B cell (primary cell): ENCODE measurements at regions not wholly inside any gene's neighbourhood (a gene's known extent, or its start where the extent isn't known, plus 50 kb on each side); places are given as distances from the start of the nearest gene placed in this dataset.

ENCODE experiments used
- ATAC-seq: fragments of 200-7000 bp; cut with Tn5 transposase; one replicate; pipeline ENCODE4 v1.10.0; 2021; ENCODE audit warnings: low read depth, mild to moderate bottlenecking, moderate number of reproducible peaks, moderate library complexity
- CTCF ChIA-PET: fragments of 350-600 bp; sonication (Branson Sonifier 250); formaldehyde crosslinking; loops from one replicate; lab custom pipeline; 2021; ENCODE audit warnings: antibody characterized with exemption, inconsistent platforms; lab: Charles Lee
- POLR2A ChIA-PET: fragments of 350-600 bp; sonication (Branson Sonifier 250); formaldehyde crosslinking; loops from one replicate; lab custom pipeline; 2021; ENCODE audit warnings: antibody characterized with exemption; lab: Charles Lee
- DNase-seq: peaks from one replicate; pipeline ENCODE4 v3.0.0; 2013
- H2AFZ ChIP-seq: 2 replicates; pipeline ENCODE4 v1.6.1; 2012; ENCODE audit warnings: mild to moderate bottlenecking, low read depth, low read length; ENCODE audit not compliant: insufficient read depth, poor library complexity, severe bottlenecking
- H3K27ac ChIP-seq, 2 donors: 1 replicate in 1 of 2; 2 replicates in 1 of 2; pipeline ENCODE4 v1.5.1; 2012 to 2013; ENCODE audit warnings: low read length in 2 of 2, mild to moderate bottlenecking in 2 of 2, moderate library complexity in 1 of 2
- H3K27me3 ChIP-seq, 4 experiments: fragments of 200-600 bp in 1 of 4; sonication (generic) in 1 of 4; replicated peaks in 1 of 4; 1 replicate in 2 of 4; 2 replicates in 2 of 4; pipeline versions ENCODE4 v1.6.1 to v1.7.0; 2013 to 2016; ENCODE audit warnings: low read length in 3 of 4, mild to moderate bottlenecking in 2 of 4, mixed read lengths in 1 of 4, moderate library complexity in 1 of 4; ENCODE audit not compliant: insufficient read depth in 4 of 4, control insufficient read depth in 3 of 4; ENCODE audit errors: control extremely low read depth in 1 of 4
- H3K36me3 ChIP-seq, 2 experiments: replicated peaks in 1 of 2; 1 replicate in 1 of 2; 2 replicates in 1 of 2; pipeline versions ENCODE4 v1.6.1 to v1.7.1; 2013; ENCODE audit warnings: low read length in 1 of 2; ENCODE audit not compliant: insufficient read depth in 2 of 2, control insufficient read depth in 1 of 2; ENCODE audit errors: control extremely low read depth in 1 of 2, extremely low read depth in 1 of 2
- H3K4me1 ChIP-seq, 2 donors: fragments of 200-600 bp in 1 of 2; sonication (generic) in 1 of 2; 1 replicate in 1 of 2; 2 replicates in 1 of 2; pipeline versions ENCODE4 v1.5.1 to v1.6.1; 2013 to 2017; ENCODE audit warnings: low read length in 2 of 2; ENCODE audit not compliant: control insufficient read depth in 2 of 2, insufficient read depth in 2 of 2
- H3K4me2 ChIP-seq: replicated peaks from 2 replicates; pipeline ENCODE3; 2012; ENCODE audit warnings: mild to moderate bottlenecking, low read depth, low read length; ENCODE audit not compliant: poor library complexity, severe bottlenecking
- H3K4me3 ChIP-seq, 5 experiments: fragments of 200-600 bp in 1 of 5; sonication (generic) in 1 of 5; 1 replicate in 3 of 5; 2 replicates in 2 of 5; pipeline versions ENCODE4 v1.5.1 to v1.7.0; 2011 to 2016; ENCODE audit warnings: low read length in 4 of 5, mild to moderate bottlenecking in 4 of 5, low read depth in 2 of 5, control low read depth in 1 of 5, moderate library complexity in 1 of 5; ENCODE audit not compliant: insufficient read depth in 1 of 5; ENCODE audit errors: control extremely low read depth in 1 of 5, extremely low read depth in 1 of 5
- H3K79me2 ChIP-seq: fragments of 200-600 bp; sonication (generic); one replicate; pipeline ENCODE4 v1.6.0; 2016; ENCODE audit warnings: low read length; ENCODE audit not compliant: control insufficient read depth, insufficient read depth
- H3K9ac ChIP-seq: fragments of 200-600 bp; sonication (generic); 2 replicates; pipeline ENCODE4 v1.6.1; 2017; ENCODE audit warnings: mild to moderate bottlenecking, low read length, moderate library complexity
- H3K9me3 ChIP-seq, 3 donors: one replicate each; pipeline versions ENCODE4 v1.6.1 to v1.7.1; 2013; ENCODE audit warnings: low read length in 2 of 3; ENCODE audit not compliant: control insufficient read depth in 2 of 3, insufficient read depth in 1 of 3; ENCODE audit errors: control extremely low read depth in 1 of 3
- H4K20me1 ChIP-seq: 2 replicates; pipeline ENCODE4 v1.6.0; 2012; ENCODE audit warnings: mild to moderate bottlenecking, low read length; ENCODE audit not compliant: insufficient read depth, control insufficient read depth, poor library complexity, severe bottlenecking
- H3K27ac Mint-ChIP-seq: one replicate; pipeline ENCODE4 v1.8.0; 2021; ENCODE audit warnings: mixed read lengths
- H3K27me3 Mint-ChIP-seq: one replicate; pipeline ENCODE4 v1.8.0; 2021; ENCODE audit warnings: mixed read lengths
- H3K4me1 Mint-ChIP-seq: one replicate; pipeline ENCODE4 v1.8.0; 2021; ENCODE audit warnings: mixed read lengths
- H3K4me3 Mint-ChIP-seq: one replicate; pipeline ENCODE4 v1.8.0; 2021; ENCODE audit warnings: mixed read lengths
- H3K9me3 Mint-ChIP-seq: one replicate; pipeline ENCODE4 v1.8.0; 2022; ENCODE audit warnings: mixed read lengths; ENCODE audit not compliant: insufficient read depth
- CTCF ChIP-seq: fragments of 200-600 bp; IDR thresholded peaks from one replicate; pipeline ENCODE4 v1.8.0; 2022; ENCODE audit warnings: antibody characterized with exemption, mild to moderate bottlenecking
- EZH2 ChIP-seq: IDR thresholded peaks from 2 replicates; pipeline ENCODE4 v1.6.1; 2012; ENCODE audit warnings: borderline replicate concordance, low read depth, mild to moderate bottlenecking, moderate library complexity, low read length; ENCODE audit not compliant: insufficient read depth, poor library complexity, severe bottlenecking
- WGBS: methylation state at CpG from one replicate; pipeline ENCODE4 v1.1.5; 2013; ENCODE audit warnings: missing lambda C conversion rate; ENCODE audit not compliant: insufficient coverage; 5-methylcytosine and 5-hydroxymethylcytosine counted together
- intact Hi-C: fragments of 100-400 bp; cut with micrococcal nuclease; formaldehyde crosslinking; loops from one replicate; pipeline ENCODE4 v1.10.0; 2022

GRCh38 chr1:81439046-81439823 is 361.5 kb upstream of the ADGRL2 start:
- WGBS, result 88% methylated on average over 9 of the region's 12 CpGs
- peaks cover 0 to 4% (median 0%) of the 10 kb centered on the region in 3 donors for H3K9me3 ChIP-seq
- peaks cover 0 to 5% of the 10 kb centered on the region in 2 donors for H3K4me1 ChIP-seq
- Mint-ChIP-seq H3K9me3 (no peaks in the 10 kb centered on the region), H3K27me3 (no peaks in the 10 kb centered on the region), H3K4me3 (no peak overlapping the region), H3K27ac (no peak overlapping the region), H3K4me1 (peaks cover 7% of the 10 kb centered on the region)
- H3K4me2 ChIP-seq, result no peak overlapping the region
- ChIA-PET POLR2A (no interaction called here), CTCF (no interaction called here)
- H3K27ac ChIP-seq, result no peak overlapping the region
- ATAC-seq (no peak), DNase-seq (no peak)
- H3K27me3 ChIP-seq, result no peaks in the 10 kb centered on the region
- H2AFZ ChIP-seq, result no peak overlapping the region
- H4K20me1 ChIP-seq, result no peaks in the 10 kb centered on the region
- H3K4me3 ChIP-seq, result no peak overlapping the region
- intact Hi-C loops, result no loop called here
- H3K9ac ChIP-seq, result no peak overlapping the region
- no peaks in the 10 kb centered on the region for H3K36me3 ChIP-seq
- no peaks in the 10 kb centered on the region for H3K79me2 ChIP-seq
- TF ChIP-seq CTCF (no peak), EZH2 (no peak)

GRCh38 chr1:81437649-81438048 is 363.1 kb upstream of the ADGRL2 start:
- Mint-ChIP-seq H3K4me1 (peaks cover 7% of the 10 kb centered on the region), H3K27ac (no peak overlapping the region), H3K4me3 (no peak overlapping the region), H3K9me3 (no peaks in the 10 kb centered on the region), H3K27me3 (no peaks in the 10 kb centered on the region)
- no peak overlapping the region for H3K4me3 ChIP-seq
- no peak overlapping the region for H3K27ac ChIP-seq
- H3K79me2 ChIP-seq, result no peaks in the 10 kb centered on the region
- H3K27me3 ChIP-seq, result no peaks in the 10 kb centered on the region
- H4K20me1 ChIP-seq, result no peaks in the 10 kb centered on the region
- ATAC-seq (no peak), DNase-seq (no peak)
- peak overlapping the region; percentile 24 for H3K4me2 ChIP-seq
- POLR2A ChIA-PET, result no interaction called here
- H3K9ac ChIP-seq, result no peak overlapping the region
- H3K9me3 ChIP-seq, result peaks cover 0 to 4% (median 0%) of the 10 kb centered on the region in 3 donors
- peaks cover 0 to 5% of the 10 kb centered on the region in 2 donors for H3K4me1 ChIP-seq
- no peak overlapping the region for H2AFZ ChIP-seq
- CTCF ChIA-PET, result no interaction called here
- 60% methylated on average over 1 of the region's 3 CpGs for WGBS
- H3K36me3 ChIP-seq, result no peaks in the 10 kb centered on the region
- TF ChIP-seq EZH2 (no peak), CTCF (no peak)
- intact Hi-C loops, result no loop called here
